ENCODE measurements at regions not wholly inside any gene's neighbourhood (a gene's known extent, or its start where the extent isn't known, plus 50 kb on each side); places are given as distances from the start of the nearest gene placed in this dataset.

GRCh38 chr13:30151388-30151787, 156.0 kb downstream of the KATNAL1 start:
- H3K4me1 ChIP-seq (ENCODE audit: control insufficient read depth in 1 of 2, extremely low read depth in 1 of 2, insufficient read depth in 2 of 2, low read length in 2 of 2): peaks cover 48 to 99% of the 10 kb centered on the region in 2 experiments
- no peaks in the 10 kb centered on the region for H3K9me3 ChIP-seq
- ChIA-PET CTCF (interaction anchor here (0.6 to 1.1 kb wide), 4 partner anchors 17 to 656 kb away, joined by 3 to 5 read pairs (median 4); no protein-coding TSS in a partner anchor), POLR2A (interaction anchor here in 1 of 2 donors (0.5 kb wide), 1 partner anchor 314 kb away, joined by 5 read pairs; no protein-coding TSS in a partner anchor)
- H3K4me1 Mint-ChIP-seq: peaks cover 83 to 95% (median 93%) of the 10 kb centered on the region in 3 donors
- H3K36me3 ChIP-seq (ENCODE audit: control insufficient read depth in 2 of 2, extremely low read depth in 1 of 2, insufficient read depth in 1 of 2, low read length in 1 of 2): peaks cover 0 to 4% of the 10 kb centered on the region in 2 donors
- no peaks in the 10 kb centered on the region for H3K9me3 Mint-ChIP-seq
- H3K27me3 ChIP-seq (replicated peaks in 1 of 2; ENCODE audit: control insufficient read depth in 2 of 2, extremely low read depth in 1 of 2, insufficient read depth in 2 of 2, low read length in 1 of 2): no peaks in the 10 kb centered on the region
- H3K27ac Mint-ChIP-seq: peak overlapping the region; percentile 96 to 97
- DNase-seq: no peak
- no peaks in the 10 kb centered on the region for H3K27me3 Mint-ChIP-seq
- peak in 1 of 4 experiments; percentile 6 for ATAC-seq (replicated peaks in 1 of 4)
- H3K4me3 ChIP-seq (ENCODE audit: control insufficient read depth in 1 of 2, extremely low read depth in 1 of 2, low read length in 1 of 2): no peak overlapping the region
- no CpG with 5 or more reads among the region's 5 CpGs for WGBS (ENCODE audit: insufficient coverage)
- H3K36me3 Mint-ChIP-seq: no peaks in the 10 kb centered on the region
- H3K27ac ChIP-seq (ENCODE audit: low read length): peak overlapping the region; percentile 89
- H3K4me3 Mint-ChIP-seq: peak overlapping the region in 2 of 3 donors; percentile 41 to 60

GRCh38 chr13:30149248-30149647, 158.1 kb downstream of the KATNAL1 start:
- Mint-ChIP-seq H3K4me1 (peaks cover 86 to 90% (median 90%) of the 10 kb centered on the region in 3 donors), H3K27ac (peak overlapping the region; percentile 96 to 97), H3K36me3 (peaks cover 3% of the 10 kb centered on the region), H3K4me3 (peak overlapping the region in 2 of 3 donors; percentile 17 to 67), H3K9me3 (peaks cover 4 to 8% (median 7%) of the 10 kb centered on the region in 3 donors), H3K27me3 (no peaks in the 10 kb centered on the region)
- peaks cover 50 to 95% of the 10 kb centered on the region in 2 experiments for H3K4me1 ChIP-seq (ENCODE audit: control insufficient read depth in 1 of 2, extremely low read depth in 1 of 2, insufficient read depth in 2 of 2, low read length in 2 of 2)
- POLR2A ChIA-PET: interaction anchor here in 1 of 2 donors (1.2 kb wide), 1 partner anchor 225 kb away, joined by 3 read pairs; no protein-coding TSS in a partner anchor
- H3K9me3 ChIP-seq: no peaks in the 10 kb centered on the region
- H3K4me3 ChIP-seq (ENCODE audit: control insufficient read depth in 1 of 2, extremely low read depth in 1 of 2, low read length in 1 of 2): no peak overlapping the region
- no CpG with 5 or more reads among the region's 2 CpGs for WGBS (ENCODE audit: insufficient coverage)
- CTCF ChIA-PET: interaction anchor here (0.5 to 1.7 kb wide), 7 partner anchors 9 to 378 kb away, joined by 3 to 10 read pairs (median 3); no protein-coding TSS in a partner anchor
- H3K27ac ChIP-seq (ENCODE audit: low read length): peak overlapping the region; percentile 89
- H3K36me3 ChIP-seq (ENCODE audit: control insufficient read depth in 2 of 2, extremely low read depth in 1 of 2, insufficient read depth in 1 of 2, low read length in 1 of 2): peaks cover 0 to 4% of the 10 kb centered on the region in 2 donors
- no peaks in the 10 kb centered on the region for H3K27me3 ChIP-seq (replicated peaks in 1 of 2; ENCODE audit: control insufficient read depth in 2 of 2, extremely low read depth in 1 of 2, insufficient read depth in 2 of 2, low read length in 1 of 2)
- no peak for DNase-seq
- ATAC-seq (replicated peaks in 1 of 4): no peak

GRCh38 chr13:30148786-30149185, 158.6 kb downstream of the KATNAL1 start:
- CTCF ChIA-PET: interaction anchor here (0.5 to 1.7 kb wide), 7 partner anchors 9 to 377 kb away, joined by 3 to 10 read pairs (median 3); no protein-coding TSS in a partner anchor
- Mint-ChIP-seq H3K4me1 (peaks cover 88 to 93% (median 90%) of the 10 kb centered on the region in 3 donors), H3K9me3 (peaks cover 4 to 11% (median 8%) of the 10 kb centered on the region in 3 donors), H3K4me3 (peak overlapping the region in 2 of 3 donors; percentile 17 to 67), H3K27ac (peak overlapping the region; percentile 96 to 97), H3K27me3 (no peaks in the 10 kb centered on the region), H3K36me3 (peaks cover 3% of the 10 kb centered on the region)
- Histone ChIP-seq H3K27ac (ENCODE audit: low read length) (peak overlapping the region; percentile 89), H3K4me3 (ENCODE audit: control insufficient read depth in 1 of 2, extremely low read depth in 1 of 2, low read length in 1 of 2) (no peak overlapping the region), H3K4me1 (ENCODE audit: control insufficient read depth in 1 of 2, extremely low read depth in 1 of 2, insufficient read depth in 2 of 2, low read length in 2 of 2) (peaks cover 50 to 92% of the 10 kb centered on the region in 2 experiments), H3K36me3 (ENCODE audit: control insufficient read depth in 2 of 2, extremely low read depth in 1 of 2, insufficient read depth in 1 of 2, low read length in 1 of 2) (peaks cover 0 to 1% of the 10 kb centered on the region in 2 donors), H3K27me3 (replicated peaks in 1 of 2; ENCODE audit: control insufficient read depth in 2 of 2, extremely low read depth in 1 of 2, insufficient read depth in 2 of 2, low read length in 1 of 2) (no peaks in the 10 kb centered on the region), H3K9me3 (no peaks in the 10 kb centered on the region)
- ATAC-seq (replicated peaks in 1 of 4) (no peak), DNase-seq (peak in 1 of 35 experiments; percentile 19)
- WGBS (ENCODE audit: insufficient coverage): 55% methylated on average over 7 of the region's 8 CpGs
- POLR2A ChIA-PET: interaction anchor here in 1 of 2 donors (0.7 to 1.2 kb wide), 2 partner anchors 16 to 226 kb away, joined by 3 read pairs; no protein-coding TSS in a partner anchor

GRCh38 chr13:30148171-30148754, 159.1 kb downstream of the KATNAL1 start:
- H3K9me3 Mint-ChIP-seq: peaks cover 4 to 11% (median 8%) of the 10 kb centered on the region in 3 donors
- POLR2A ChIA-PET: interaction anchor here in 1 of 2 donors (0.6 to 1.2 kb wide), 5 partner anchors 16 to 310 kb away, joined by 3 to 4 read pairs (median 3); no protein-coding TSS in a partner anchor
- Histone ChIP-seq H3K4me1 (ENCODE audit: control insufficient read depth in 1 of 2, extremely low read depth in 1 of 2, insufficient read depth in 2 of 2, low read length in 2 of 2) (peaks cover 50 to 92% of the 10 kb centered on the region in 2 experiments), H3K36me3 (ENCODE audit: control insufficient read depth in 2 of 2, extremely low read depth in 1 of 2, insufficient read depth in 1 of 2, low read length in 1 of 2) (no peaks in the 10 kb centered on the region), H3K4me3 (ENCODE audit: control insufficient read depth in 1 of 2, extremely low read depth in 1 of 2, low read length in 1 of 2) (no peak overlapping the region), H3K9me3 (no peaks in the 10 kb centered on the region), H3K27ac (ENCODE audit: low read length) (peak overlapping the region; percentile 89), H3K27me3 (replicated peaks in 1 of 2; ENCODE audit: control insufficient read depth in 2 of 2, extremely low read depth in 1 of 2, insufficient read depth in 2 of 2, low read length in 1 of 2) (no peaks in the 10 kb centered on the region)
- peak; percentile 87 to 91 (median 90) for ATAC-seq (replicated peaks in 1 of 4)
- H3K36me3 Mint-ChIP-seq: peaks cover 3% of the 10 kb centered on the region
- peak overlapping the region; percentile 56 to 67 (median 58) for H3K4me3 Mint-ChIP-seq
- CTCF ChIA-PET: interaction anchor here (1.0 to 1.7 kb wide), 4 partner anchors 10 to 377 kb away, joined by 3 to 10 read pairs (median 6); no protein-coding TSS in a partner anchor
- peaks cover 89 to 95% (median 93%) of the 10 kb centered on the region in 3 donors for H3K4me1 Mint-ChIP-seq
- WGBS (ENCODE audit: insufficient coverage): 43% methylated on average over 5 of the region's 9 CpGs
- DNase-seq: peak in 32 of 35 experiments; percentile 23 to 81 (median 59)
- peak overlapping the region; percentile 96 to 97 for H3K27ac Mint-ChIP-seq
- no peaks in the 10 kb centered on the region for H3K27me3 Mint-ChIP-seq

- Mint-ChIP-seq H3K9me3 (peaks cover 4 to 11% (median 8%) of the 10 kb centered on the region in 3 donors), H3K27ac (peak overlapping the region; percentile 96 to 97), H3K27me3 (no peaks in the 10 kb centered on the region), H3K4me3 (peak overlapping the region; percentile 56 to 67 (median 58)), H3K36me3 (peaks cover 3% of the 10 kb centered on the region), H3K4me1 (peaks cover 93 to 96% (median 94%) of the 10 kb centered on the region in 3 donors)
- ATAC-seq (replicated peaks in 1 of 4): peak in 1 of 4 experiments; percentile 8
- H3K4me1 ChIP-seq (ENCODE audit: control insufficient read depth in 1 of 2, extremely low read depth in 1 of 2, insufficient read depth in 2 of 2, low read length in 2 of 2): peaks cover 52 to 92% of the 10 kb centered on the region in 2 experiments
- DNase-seq: peak in 1 of 35 experiments; percentile 30
- H3K9me3 ChIP-seq: no peaks in the 10 kb centered on the region
- no peaks in the 10 kb centered on the region for H3K27me3 ChIP-seq (replicated peaks in 1 of 2; ENCODE audit: control insufficient read depth in 2 of 2, extremely low read depth in 1 of 2, insufficient read depth in 2 of 2, low read length in 1 of 2)
- H3K36me3 ChIP-seq (ENCODE audit: control insufficient read depth in 2 of 2, extremely low read depth in 1 of 2, insufficient read depth in 1 of 2, low read length in 1 of 2): no peaks in the 10 kb centered on the region
- no CpG with 5 or more reads among the region's 2 CpGs for WGBS (ENCODE audit: insufficient coverage)
- no peak overlapping the region for H3K4me3 ChIP-seq (ENCODE audit: control insufficient read depth in 1 of 2, extremely low read depth in 1 of 2, low read length in 1 of 2)
- ChIA-PET POLR2A (interaction anchor here in 1 of 2 donors (0.7 to 0.8 kb wide), 2 partner anchors 13 to 539 kb away, joined by 3 read pairs; no protein-coding TSS in a partner anchor), CTCF (interaction anchor here (1.2 to 3.5 kb wide), 4 partner anchors 15 to 33 kb away, joined by 3 to 20 read pairs (median 10); no protein-coding TSS in a partner anchor)
- H3K27ac ChIP-seq (ENCODE audit: low read length): peak overlapping the region; percentile 89
These were observed 159.9 kb downstream of the KATNAL1 start for GRCh38 chr13:30147421-30147820.

- ChIA-PET POLR2A (interaction anchor here (0.6 to 0.8 kb wide), 4 partner anchors 10 to 540 kb away, joined by 3 to 8 read pairs (median 5); no protein-coding TSS in a partner anchor), CTCF (interaction anchor here (1.2 to 3.5 kb wide), 3 partner anchors 11 to 15 kb away, joined by 3 to 20 read pairs (median 13); no protein-coding TSS in a partner anchor)
- Histone ChIP-seq H3K4me3 (ENCODE audit: control insufficient read depth in 1 of 2, extremely low read depth in 1 of 2, low read length in 1 of 2) (no peak overlapping the region), H3K27me3 (replicated peaks in 1 of 2; ENCODE audit: control insufficient read depth in 2 of 2, extremely low read depth in 1 of 2, insufficient read depth in 2 of 2, low read length in 1 of 2) (no peaks in the 10 kb centered on the region), H3K4me1 (ENCODE audit: control insufficient read depth in 1 of 2, extremely low read depth in 1 of 2, insufficient read depth in 2 of 2, low read length in 2 of 2) (peaks cover 52 to 92% of the 10 kb centered on the region in 2 experiments), H3K27ac (ENCODE audit: low read length) (peak overlapping the region; percentile 89), H3K36me3 (ENCODE audit: control insufficient read depth in 2 of 2, extremely low read depth in 1 of 2, insufficient read depth in 1 of 2, low read length in 1 of 2) (no peaks in the 10 kb centered on the region), H3K9me3 (no peaks in the 10 kb centered on the region)
- DNase-seq (no peak), ATAC-seq (replicated peaks in 1 of 4) (no peak)
- H3K9me3 Mint-ChIP-seq: peaks cover 4 to 11% (median 8%) of the 10 kb centered on the region in 3 donors
- peak overlapping the region; percentile 96 to 97 for H3K27ac Mint-ChIP-seq
- WGBS (ENCODE audit: insufficient coverage): 68% methylated on average over 3 of the region's 4 CpGs
- H3K27me3 Mint-ChIP-seq: no peaks in the 10 kb centered on the region
- H3K4me1 Mint-ChIP-seq: peaks cover 93 to 96% (median 94%) of the 10 kb centered on the region in 3 donors
- H3K4me3 Mint-ChIP-seq: peak overlapping the region in 1 of 3 donors; percentile 67
- H3K36me3 Mint-ChIP-seq: peaks cover 3% of the 10 kb centered on the region
These were observed 160.3 kb downstream of the KATNAL1 start for GRCh38 chr13:30147015-30147414.

All from T-cell (primary cell).